NCI-H2196 treated with DMSO at 0.1 percent for 48 hours (cell line): ENCODE measurements at regions not wholly inside any gene's neighbourhood (a gene's known extent, or its start where the extent isn't known, plus 50 kb on each side); places are given as distances from the start of the nearest gene placed in this dataset.

Experiments used
- DNase-seq: peaks from one replicate; lab custom pipeline; 2025; ENCODE audit not compliant: unreplicated experiment; lab: John Stamatoyannopoulos, UW

DNA sequence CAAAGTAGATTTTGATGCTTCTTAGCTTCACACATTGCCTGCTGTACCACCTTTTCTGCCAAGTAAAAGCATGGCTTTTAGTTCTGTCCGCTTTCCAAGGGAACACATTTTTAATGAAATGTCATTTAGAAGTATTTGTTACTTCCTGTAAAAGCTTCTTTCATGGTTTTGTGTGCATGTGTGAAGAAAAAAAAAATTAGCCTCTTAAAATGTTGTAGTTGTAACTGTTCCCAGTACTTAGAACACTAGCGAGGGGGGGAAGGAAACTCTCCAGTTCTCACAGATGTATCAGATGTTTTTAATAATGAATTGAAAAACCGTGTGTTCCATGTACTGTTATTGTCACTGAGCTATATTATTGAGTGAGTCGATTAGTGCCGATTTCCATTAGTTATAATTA lies 568.3 kb upstream of the ADGRL2 start:
- DNase-seq: no peak

DNA sequence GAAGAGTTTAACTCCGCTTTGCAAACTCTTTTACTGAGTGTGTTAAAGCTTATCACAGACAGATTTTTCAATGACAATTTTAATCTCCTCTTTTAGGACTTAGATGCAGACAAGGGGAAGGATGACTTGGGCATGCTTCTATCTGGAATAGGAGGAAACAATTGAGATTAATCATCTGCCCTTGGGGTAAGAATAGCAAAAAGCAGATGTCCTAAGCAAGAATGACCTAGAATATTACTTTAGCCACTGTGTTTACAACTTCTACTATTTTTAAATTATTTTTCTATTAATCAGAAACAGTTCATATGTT lies 569.0 kb upstream of the ADGRL2 start:
- DNase-seq: no peak

DNA sequence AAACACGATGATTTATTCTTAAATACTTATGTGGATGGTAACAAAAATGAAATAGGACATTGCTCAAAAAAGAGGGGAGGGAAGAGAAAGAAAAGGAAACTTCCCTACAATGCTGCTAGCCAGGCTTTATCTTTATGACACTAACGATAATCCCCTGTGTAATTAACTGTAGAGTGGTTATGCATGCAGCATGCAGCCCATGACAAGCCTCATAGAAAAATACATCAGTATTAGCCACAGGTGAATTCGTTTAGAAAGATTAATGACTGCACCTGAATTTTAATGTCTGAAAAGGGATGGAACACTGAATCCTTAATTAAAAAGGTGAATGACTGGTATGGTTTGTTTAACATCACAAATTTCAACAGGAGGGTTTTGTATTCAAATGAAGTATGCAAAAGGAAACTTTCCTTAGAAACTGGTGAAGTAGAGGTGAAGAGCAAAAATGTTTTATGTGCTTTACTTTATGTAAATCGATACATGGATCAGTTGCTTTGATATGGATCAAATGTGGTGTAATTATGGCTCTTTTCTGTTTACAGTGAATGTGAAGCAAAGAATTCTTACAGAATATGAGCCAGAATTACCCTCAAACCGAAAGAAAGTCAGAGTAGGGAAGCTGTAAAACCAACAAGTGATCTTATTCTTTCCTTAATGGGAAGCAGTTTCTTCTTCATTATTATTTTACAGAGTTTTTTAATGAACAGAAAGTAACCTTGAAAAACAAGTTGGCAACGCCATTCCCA lies 569.6 kb upstream of the ADGRL2 start:
- no peak for DNase-seq

DNA sequence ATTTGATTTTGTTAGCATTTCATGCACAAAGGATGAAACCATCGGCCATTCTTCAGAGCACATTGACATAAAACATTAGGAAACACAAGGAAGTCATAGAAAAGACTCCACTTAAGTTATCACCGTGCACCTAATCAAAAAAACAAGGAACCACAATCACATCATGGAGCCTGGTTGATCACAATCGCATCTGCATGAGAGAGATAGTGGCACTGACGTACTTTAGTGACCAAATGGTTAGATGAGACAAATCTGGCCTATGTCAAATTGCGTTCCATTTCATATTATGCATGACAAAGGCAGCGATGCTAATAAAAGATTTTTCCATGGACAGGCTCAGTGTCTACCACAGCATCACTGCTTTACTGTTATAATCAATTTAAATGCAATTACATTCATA lies 571.8 kb upstream of the ADGRL2 start:
- no peak for DNase-seq

DNA sequence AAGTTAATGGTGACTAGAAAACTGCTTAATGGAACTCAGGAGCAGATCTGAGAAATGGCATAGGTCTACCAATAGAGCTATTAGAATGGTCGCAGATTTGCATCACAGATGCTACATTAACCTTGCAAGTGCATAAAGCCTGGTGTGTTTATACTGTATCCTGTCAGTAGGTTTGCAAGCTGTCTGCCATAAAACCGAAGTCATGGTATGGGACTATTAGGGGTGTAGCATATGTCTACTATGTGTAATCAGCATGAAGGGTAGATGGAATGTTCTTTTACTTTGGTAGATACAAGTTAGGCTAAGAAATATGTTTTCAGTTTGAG lies 574.2 kb upstream of the ADGRL2 start:
- no peak for DNase-seq

DNA sequence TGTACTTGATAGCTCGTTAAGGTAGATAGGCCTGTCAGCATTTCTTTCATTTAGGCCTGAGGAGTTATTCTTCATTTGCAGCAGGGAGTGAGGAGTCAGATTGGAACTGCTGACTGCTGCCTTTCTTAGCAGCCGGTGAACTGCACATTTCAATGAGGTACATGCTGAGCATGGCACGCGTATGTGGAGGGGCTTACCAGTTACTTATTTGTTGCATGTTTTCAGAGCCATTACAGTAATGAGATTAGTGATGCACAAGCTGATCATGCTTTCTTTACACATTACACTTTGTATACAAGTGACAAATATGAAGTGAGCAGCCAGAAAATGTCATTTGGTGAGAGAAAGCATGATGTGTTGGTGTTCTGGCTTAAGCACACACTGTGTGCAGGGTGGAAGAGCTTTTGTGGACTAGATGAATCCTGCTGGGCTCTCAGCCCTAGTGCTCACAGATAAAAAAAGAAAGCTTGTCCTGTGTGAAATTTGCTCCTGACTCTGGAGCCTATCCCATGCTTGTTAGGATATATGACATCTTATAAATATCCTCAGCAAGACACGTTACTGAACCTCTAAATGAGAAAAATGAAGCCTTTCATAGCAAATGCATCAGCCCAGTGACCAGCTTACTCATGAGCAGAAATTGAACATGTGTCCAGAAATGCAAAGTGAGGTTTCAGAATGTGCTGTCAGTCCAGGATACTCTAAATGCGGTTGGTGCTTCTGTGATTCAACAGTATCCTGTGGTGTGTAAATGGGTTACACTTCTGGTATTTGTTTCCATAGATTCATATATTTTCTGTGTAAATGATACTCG lies 574.7 kb upstream of the ADGRL2 start:
- DNase-seq: no peak

DNA sequence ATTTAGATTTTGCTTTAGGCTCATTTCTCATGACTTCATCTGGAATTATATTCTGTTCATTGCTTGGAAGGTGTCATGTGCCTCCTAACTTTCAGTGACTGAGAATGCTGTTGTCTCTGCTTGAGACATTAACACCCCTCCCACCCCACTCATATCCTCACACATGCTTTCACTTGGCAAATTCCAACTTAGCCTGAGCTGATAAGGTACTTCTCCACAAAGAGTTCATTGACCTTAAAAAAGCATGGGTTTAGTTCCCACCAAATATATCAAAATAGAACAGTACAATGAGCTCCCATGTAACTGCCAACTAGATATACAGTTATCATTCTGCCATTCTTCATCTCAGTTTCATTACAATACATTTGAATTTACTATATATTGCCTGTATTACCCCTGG lies 576.5 kb upstream of the ADGRL2 start:
- no peak for DNase-seq

DNA sequence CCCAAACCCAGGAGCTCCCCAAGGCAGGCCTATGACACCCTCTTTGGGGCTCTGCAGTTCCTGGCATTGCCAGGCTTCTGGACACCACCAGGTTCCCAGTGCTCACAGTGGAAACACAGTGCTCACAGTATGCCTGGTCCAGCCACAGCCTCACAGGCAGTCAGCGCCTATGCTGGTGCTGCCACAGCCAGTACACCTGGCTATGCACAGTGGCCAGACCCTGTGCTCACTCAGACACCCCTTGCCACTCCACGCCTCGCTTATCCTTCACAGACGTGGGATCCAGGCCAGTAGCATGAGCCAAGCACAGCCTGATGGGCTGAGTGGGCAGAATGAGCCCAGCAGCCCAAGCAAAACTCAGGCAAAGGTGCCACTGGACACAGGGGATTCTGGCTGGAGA lies 579.2 kb upstream of the ADGRL2 start:
- no peak for DNase-seq

DNA sequence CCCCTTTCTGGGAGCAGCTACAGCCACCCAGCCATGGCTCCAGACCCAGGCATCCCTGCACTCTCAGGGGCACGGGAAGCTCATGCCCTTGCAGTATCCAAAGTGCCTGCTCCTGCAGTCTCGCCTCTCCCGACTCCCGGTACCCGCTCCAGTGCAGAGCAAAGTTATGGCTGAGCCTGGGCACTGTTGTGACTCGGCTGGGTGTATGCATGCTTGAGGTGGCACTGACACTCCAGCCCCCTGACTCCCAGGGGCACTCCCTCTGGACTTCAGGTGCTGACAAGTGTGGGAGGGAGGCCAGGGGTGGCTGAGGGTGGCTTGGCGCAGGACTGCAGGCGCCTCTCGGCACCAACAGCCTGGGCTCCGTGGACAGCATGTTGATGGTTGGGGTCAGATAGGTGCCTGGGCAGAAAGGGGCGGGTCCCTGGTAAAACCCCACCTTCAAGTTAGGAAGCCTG lies 580.1 kb upstream of the ADGRL2 start:
- no peak for DNase-seq

DNA sequence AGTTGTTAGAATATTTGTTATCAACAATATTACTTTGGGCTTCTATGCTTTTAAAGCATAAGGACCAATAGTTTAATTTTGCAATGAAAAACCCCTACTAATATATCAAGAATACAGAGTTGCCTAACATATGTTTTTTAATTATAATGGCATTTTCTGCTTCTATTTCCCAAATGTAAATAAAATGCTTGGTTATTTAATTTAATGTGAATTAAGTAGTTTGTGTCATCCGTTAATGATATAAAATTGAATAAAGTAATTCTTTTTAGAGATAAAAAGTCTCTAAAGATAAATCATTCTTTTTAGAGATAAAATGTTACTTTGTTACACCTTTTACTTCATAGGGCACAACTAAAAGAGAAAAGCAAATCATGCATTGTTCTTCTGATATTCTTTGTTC lies 583.7 kb upstream of the ADGRL2 start:
- no peak for DNase-seq

DNA sequence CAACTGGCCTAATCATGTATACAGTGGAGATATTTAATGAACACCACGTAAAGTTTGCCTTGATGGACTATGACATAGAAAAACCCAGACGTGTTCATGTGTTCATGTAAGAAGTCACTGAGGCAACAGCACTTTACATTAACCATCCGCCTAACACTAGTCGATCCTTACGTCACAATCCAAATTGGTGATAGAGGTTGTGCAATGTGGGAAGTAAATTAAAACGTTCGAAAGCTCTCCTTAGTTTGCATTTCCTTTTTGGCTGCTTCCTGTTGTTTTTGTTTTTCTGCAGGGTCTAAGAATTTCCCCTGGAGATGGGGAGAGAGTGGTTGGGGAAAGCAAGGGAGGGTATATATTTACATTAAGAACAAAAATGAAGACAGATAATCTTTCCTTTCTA lies 587.5 kb upstream of the ADGRL2 start:
- no peak for DNase-seq

DNA sequence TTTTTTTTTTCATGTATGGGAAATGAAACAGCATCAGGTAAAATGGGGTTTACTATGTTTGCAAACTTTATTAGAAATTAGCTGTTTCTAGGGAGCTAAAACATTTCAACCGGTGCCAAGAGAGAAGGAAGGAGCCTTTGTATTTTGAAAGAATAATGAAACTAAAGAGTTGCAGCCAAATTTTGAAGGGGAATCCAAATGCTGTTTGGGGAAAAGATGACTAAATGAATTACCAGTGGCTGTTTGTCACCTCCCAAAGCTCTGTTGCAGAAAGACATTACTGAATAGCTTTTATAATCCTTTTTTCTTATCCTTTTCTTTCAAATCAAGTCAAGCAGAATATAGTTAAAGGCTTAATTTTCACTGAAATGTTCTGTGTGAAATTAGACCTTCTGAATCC lies 591.3 kb upstream of the ADGRL2 start:
- DNase-seq: no peak

DNA sequence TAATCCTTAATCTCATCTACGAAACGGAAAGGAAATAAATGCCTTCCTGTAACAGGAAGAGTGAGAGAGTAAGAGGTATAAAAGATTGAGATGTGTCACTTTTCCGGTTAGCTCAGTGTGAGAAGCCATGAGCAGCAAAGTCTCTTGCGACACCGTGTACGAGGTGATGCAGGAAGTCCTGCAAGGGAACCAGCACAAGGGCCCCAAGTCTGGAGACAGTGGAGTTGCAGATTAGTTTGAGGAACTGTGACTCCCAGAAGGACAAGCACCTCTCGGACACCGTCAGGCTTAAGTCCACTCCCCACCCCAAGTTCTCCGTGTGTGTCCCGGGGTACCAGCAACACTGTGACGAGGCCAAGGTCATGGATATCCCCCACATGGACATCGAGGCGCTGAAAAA lies 592.3 kb upstream of the ADGRL2 start:
- no peak for DNase-seq

DNA sequence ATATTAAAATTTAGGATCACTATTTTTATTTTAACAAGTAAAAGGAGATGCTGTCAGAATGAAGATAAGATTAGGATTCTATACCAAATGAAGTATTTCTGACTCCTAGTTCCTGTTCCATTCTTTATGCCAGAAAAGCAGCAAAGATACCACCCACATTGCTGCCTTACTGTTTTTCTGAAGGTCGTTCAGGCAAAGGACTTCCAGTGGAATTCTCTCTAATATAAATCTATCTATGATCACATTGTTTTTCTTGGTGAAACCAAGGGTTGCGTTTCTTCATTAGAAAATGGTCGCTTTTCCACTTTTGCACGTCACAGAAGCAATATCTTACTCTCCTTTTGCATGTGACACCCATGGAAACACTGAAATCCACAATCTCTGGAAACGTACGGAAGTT lies 594.8 kb upstream of the ADGRL2 start:
- DNase-seq: no peak

DNA sequence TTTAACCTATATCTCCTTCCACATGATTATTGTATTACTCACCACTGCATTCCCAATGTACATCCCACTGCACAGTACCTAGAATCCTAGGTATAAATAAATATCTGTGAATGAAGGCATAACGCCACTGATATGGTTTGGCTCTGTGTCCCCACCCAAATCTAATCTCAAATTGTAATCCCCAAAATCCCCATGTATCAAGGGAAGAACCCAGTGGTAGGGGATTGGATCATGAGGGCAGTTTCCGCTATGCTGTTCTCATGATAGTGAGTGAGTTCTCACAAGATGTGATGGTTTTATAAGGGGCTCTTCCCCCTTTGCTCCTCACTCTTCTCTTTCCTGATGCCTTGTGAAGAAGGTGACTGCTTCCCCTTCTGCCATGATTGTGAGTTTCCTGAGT lies 599.0 kb upstream of the ADGRL2 start:
- DNase-seq: no peak

DNA sequence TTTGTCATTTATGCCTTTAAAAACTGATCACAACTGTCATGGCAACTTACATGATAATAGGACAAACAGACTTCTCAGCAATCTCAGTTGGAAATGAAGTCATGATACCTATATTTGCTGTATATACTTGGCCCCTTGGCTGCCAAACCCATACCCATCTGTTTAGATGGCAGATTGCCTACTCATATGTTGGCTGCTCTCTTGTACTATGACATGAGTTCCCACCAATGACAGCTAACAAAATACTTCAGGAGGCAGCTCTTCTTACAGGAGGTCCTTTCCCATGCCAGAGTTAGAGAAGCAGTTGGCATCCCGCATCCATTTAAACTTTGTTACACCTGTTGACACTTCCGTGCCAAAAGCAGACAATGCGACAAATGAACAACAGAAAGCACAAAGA lies 603.1 kb upstream of the ADGRL2 start:
- no peak for DNase-seq

DNA sequence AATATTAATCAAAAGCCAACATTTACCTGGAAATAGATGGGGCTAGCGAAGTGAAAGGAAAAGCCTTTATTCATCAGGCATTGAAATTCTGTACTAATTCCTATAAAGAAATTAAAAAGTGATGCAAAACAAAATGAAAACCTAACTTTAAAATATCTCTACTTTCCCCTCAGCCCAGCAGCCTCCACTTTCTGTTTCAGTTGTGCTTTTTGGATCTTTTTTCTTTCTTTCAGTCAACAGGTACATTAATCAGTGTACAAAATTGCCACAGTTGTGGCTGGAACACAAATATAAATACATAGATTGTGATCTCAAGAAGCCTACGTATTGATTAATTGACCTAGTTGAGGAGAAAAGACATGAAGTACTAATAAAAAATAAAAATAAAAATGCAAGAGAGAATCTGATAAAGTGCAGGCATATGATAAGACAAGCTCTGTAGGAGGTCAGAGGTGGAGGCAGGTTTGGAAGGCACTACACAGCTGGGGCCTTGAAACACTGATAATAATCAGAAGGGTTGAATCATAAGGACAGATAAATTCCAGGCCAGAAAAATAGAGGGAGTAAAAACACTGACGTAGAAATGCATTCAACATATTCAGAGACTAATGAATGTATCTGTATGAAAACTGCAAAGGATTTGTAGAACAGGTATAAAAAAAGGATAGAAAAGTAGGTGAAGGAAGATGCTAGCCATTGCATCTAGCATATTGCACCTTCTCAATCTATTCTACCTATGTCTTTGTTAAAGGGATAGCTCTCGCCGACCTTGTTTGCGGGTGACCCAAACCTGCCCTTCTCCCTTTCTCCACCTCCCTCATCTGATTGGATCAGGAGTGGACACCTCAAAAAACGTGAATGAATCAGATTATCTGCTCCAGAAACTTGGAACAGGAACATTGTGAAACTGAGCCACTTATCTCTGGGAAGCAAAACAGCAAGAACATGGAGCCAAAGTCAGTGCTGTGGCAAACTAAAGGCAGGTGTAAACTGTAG lies 607.8 kb upstream of the ADGRL2 start:
- no peak for DNase-seq

DNA sequence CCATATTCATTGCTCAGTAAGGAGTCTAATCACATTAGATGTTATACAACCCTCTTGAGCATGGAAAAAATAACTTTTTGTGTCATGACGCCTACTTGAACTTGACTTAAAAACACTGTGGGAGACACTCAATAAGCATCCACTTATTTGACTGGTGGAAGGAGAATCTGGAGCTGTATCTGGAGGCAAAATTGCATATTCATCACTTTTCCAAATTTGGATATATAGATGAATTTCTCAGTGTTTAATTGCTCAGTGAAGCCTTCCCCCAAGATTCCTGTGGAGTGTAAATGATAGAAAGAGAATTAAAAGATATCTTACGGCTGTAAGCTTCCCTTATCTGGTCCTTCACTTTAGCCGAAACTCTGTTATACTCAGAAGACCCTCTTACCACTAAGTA lies 610.7 kb upstream of the ADGRL2 start:
- no peak for DNase-seq

DNA sequence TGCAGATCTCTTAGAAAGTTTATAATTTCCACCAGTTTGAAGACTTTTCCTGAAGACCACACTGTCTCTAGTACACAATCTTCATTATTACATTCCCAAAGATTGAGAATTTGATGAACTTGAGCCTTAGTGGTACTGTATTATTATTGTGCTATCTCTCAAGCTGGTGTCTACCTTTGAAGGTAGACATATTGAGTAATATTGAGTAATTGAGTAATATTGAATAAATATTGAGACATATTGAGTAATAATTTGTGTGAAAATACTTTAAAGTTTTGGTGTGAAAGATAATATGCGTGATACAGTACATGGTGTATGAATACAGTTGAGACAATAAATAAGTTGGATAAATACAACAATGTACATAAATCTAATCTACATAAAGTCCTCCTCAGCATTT lies 613.1 kb upstream of the ADGRL2 start:
- no peak for DNase-seq

DNA sequence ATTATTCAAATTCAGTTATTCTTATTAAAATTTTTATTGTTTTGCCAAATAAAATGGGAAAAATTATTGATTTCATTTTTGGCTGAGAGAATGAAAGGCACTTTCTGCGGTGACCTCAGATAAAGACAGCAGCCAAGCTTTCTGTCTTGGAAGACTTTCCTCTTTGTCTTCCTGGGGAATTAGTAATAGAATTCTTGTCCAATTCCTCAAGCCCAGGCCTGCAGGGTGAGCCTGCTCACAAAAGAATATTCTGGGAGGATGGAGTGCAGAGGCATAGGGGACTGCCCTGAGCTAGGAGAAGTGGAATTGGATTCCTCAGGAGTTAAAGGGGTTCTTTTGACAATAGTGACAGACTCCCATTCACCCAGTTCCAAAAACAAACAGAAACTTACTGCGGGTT lies 614.5 kb upstream of the ADGRL2 start:
- no peak for DNase-seq

DNA sequence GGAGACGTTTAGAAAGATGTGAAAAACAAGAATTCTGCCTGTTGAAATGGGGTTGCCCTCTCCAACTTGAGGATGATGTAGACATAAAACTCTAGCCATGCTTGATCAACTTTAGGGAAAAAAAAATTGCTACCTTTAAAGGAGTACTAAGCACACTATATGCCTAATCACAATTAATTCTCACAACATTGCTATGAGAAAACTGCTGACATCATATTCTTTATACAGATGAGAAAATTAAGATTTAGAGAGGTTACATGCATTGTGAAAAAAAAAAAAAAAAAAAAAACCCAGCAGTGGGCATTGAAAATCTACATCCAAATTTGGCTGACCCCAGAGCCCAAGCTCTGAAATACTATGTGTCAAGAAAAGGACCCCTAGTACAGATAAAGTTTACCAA lies 617.2 kb upstream of the ADGRL2 start:
- no peak for DNase-seq

DNA sequence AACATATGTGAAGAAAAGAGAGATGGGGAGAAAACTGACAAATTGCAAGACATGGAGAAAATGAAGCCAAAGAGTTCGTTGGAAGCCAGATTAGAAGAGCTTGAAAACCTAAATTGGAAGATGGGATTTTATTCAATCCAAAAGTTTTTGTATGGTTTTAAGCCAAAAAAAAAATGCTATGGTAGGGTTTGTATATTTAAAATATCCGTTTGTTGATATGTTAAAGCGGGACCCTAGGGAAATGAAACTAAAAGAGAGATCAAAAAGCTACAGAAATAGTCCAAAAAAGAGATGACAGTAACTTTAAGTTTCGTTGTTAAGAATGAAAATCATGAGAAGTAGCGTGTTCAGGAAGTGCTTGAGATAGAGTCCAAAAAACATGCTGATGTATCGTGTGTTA lies 617.7 kb upstream of the ADGRL2 start:
- DNase-seq: no peak
